Heart right ventricle (tissue), 16 donors: ENCODE measurements at regions not wholly inside any gene's neighbourhood (a gene's known extent, or its start where the extent isn't known, plus 50 kb on each side); places are given as distances from the start of the nearest gene placed in this dataset.

Experiments
- ATAC-seq, 8 donors: fragments of 200-7000 bp; cut with Tn5 transposase; one replicate each; pipeline ENCODE4 v1.9.1; 2020; ENCODE audit warnings: mild to moderate bottlenecking in 8 of 8, moderate library complexity in 8 of 8, moderate number of reproducible peaks in 1 of 8
- DNase-seq, 2 donors: peaks; one replicate each; pipeline ENCODE4 v3.0.0-alpha.2; 2020
- H3K27ac ChIP-seq, 10 donors: fragments of 200-600 bp; sonication (generic) in 2 of 10; one replicate each; pipeline versions ENCODE4 v1.5.0 to v1.8.0; 2020 to 2022; ENCODE audit warnings: mild to moderate bottlenecking in 3 of 10
- H3K27me3 ChIP-seq, 7 donors: fragments of 200-600 bp; one replicate each; pipeline ENCODE4 v1.8.0; 2021 to 2022; ENCODE audit warnings: mild to moderate bottlenecking in 2 of 7
- H3K36me3 ChIP-seq, 9 donors: fragments of 200-600 bp; sonication (generic) in 1 of 9; one replicate each; pipeline versions ENCODE4 v1.5.0 to v1.8.0; 2020 to 2022; ENCODE audit warnings: mild to moderate bottlenecking in 2 of 9
- H3K4me1 ChIP-seq, 9 donors: fragments of 200-600 bp; sonication (generic) in 1 of 9; one replicate each; pipeline versions ENCODE4 v1.5.0 to v1.8.0; 2020 to 2022; ENCODE audit warnings: mild to moderate bottlenecking in 4 of 9
- H3K4me3 ChIP-seq, 10 donors: fragments of 200-600 bp; sonication (generic) in 2 of 10; one replicate each; pipeline versions ENCODE4 v1.5.0 to v1.8.0; 2020 to 2022; ENCODE audit warnings: mild to moderate bottlenecking in 7 of 10, moderate library complexity in 2 of 10
- H3K9me3 ChIP-seq, 11 donors: fragments of 200-600 bp in 10 of 11; sonication (generic) in 2 of 11; one replicate each; pipeline versions ENCODE4 v1.5.0 to v1.8.0; 2013 to 2022; ENCODE audit warnings: mild to moderate bottlenecking in 2 of 11, control low read depth in 1 of 11, moderate library complexity in 1 of 11
- WGBS, 2 donors: extraction: QIAGEN DNeasy Blood & Tissue Kit; methylation state at CpG; one replicate each; pipeline ENCODE4 v1.1.7; 2013; ENCODE audit warnings: inconsistent platforms in 1 of 2; 5-methylcytosine and 5-hydroxymethylcytosine counted together
- intact Hi-C, 10 donors: fragments of 100-400 bp; cut with DNase I; formaldehyde crosslinking; loops; one replicate each; pipeline versions ENCODE4 v1.11.1 to v1.14.2; 2022
- TF ChIP-seq, protein P1 (sequence below), 9 donors: fragments of 200-600 bp; sonication (generic) in 2 of 9; IDR thresholded peaks; one replicate each; pipeline versions ENCODE4 v1.5.0 to v1.8.0; 2021 to 2022; ENCODE audit warnings: antibody characterized with exemption in 9 of 9, mild to moderate bottlenecking in 5 of 9, moderate library complexity in 1 of 9
- donor health status: Arrhythmogenic right ventricular cardiomyopathy.
- donor health status: ischemic (EF 13 %, LVEDD 7.1; RV severe dilation, severe dysfunction).
- donor health status: healthy with polysubstance abuse.
- donor health status: DM: no; HTN: yes; CAD: no.
- donor health status: DM: no; HTN: no; CAD: no.
- donor health status: ischemic (EF 25% LVEDD 6.9; RV normal size, moderate dysfunction).
- donor health status: ischemic (EF 25% LVEDD 5.7; RV mildly dilated, moderate dysfunction).
- donor health status: healthy.
- donor health status: DM: yes; HTN: yes; CAD: no.
- donor health status: Ischemic cardiomyopathy.
- donor health status: ischemic (EF 35%, LVEDD 5.7; RV mildly dilated, moderate dysfunction).
- donor health status: nonischemic (EF 11% LVEDD 7.7; RV severe dilation, severe dysfunction).
- donor health status: DM: yes; HTN: yes; CAD: no.
- donor health status: PGD.
- donor health status: ischemic (EF 29% LVEDD 5.4; RV normal size, mild dysfunction).
- donor health status: nonischemic (EF 23%, LVEDD 6.1; RV moderate dilation, normal function).

DNA sequence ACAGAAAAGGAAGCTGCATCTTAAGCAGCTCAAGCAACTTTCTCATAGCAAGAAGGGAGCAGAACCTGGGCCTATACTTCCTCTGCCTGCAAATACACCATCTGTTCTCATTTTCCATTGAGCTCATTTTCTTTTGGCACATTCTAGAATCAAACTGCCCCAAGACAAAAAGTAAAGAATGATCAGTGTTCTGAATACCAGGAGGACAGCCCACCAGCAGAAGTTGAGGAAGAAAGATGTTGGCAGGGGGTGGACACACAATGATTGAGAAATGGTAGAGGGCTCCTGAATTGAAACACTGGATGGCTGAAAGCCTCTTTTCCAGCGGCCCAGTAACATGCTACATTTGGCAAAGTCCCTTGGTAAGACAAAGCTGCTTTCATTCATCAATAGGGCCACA, 171.8 kb downstream of the MED10 start:
- DNase-seq (no peak), ATAC-seq (no peak)
- intact Hi-C loops = loop anchor here in 1 of 10 donors (1.0 kb wide), 1 partner anchor 28 kb away; no protein-coding TSS in a partner anchor
- TF ChIP-seq, protein P1, sequence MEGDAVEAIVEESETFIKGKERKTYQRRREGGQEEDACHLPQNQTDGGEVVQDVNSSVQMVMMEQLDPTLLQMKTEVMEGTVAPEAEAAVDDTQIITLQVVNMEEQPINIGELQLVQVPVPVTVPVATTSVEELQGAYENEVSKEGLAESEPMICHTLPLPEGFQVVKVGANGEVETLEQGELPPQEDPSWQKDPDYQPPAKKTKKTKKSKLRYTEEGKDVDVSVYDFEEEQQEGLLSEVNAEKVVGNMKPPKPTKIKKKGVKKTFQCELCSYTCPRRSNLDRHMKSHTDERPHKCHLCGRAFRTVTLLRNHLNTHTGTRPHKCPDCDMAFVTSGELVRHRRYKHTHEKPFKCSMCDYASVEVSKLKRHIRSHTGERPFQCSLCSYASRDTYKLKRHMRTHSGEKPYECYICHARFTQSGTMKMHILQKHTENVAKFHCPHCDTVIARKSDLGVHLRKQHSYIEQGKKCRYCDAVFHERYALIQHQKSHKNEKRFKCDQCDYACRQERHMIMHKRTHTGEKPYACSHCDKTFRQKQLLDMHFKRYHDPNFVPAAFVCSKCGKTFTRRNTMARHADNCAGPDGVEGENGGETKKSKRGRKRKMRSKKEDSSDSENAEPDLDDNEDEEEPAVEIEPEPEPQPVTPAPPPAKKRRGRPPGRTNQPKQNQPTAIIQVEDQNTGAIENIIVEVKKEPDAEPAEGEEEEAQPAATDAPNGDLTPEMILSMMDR (IDR thresholded peaks at IDR 0.05) = no peak
- no peaks in the 10 kb centered on the region for H3K27me3 ChIP-seq
- H3K36me3 ChIP-seq = no peaks in the 10 kb centered on the region
- H3K27ac ChIP-seq = no peak overlapping the region
- WGBS, 2 donors = 63 to 78% methylated on average over 1 of the region's 1 CpG
- H3K9me3 ChIP-seq = no peaks in the 10 kb centered on the region
- no peak overlapping the region for H3K4me3 ChIP-seq
- H3K4me1 ChIP-seq = no peaks in the 10 kb centered on the region

DNA sequence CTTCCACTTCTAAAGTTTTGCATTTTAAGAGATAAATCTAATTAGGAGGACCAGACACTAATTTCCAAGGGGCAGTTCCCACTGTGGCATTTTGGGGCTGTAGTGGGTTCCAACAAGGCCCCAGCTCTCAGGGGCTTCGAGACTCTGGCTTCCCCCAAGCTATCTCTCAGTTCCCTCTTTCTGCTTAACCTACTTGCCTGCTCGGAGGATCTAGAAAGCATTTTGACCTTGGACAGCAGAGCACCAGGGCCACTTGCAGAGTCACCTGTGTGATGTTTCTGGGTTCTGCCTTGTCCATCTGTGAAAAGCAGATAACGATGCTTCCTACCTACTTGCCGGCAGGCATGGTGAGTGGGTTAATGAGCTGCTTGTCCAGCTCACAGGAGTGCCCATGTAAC, 175.4 kb downstream of the MED10 start:
- TF ChIP-seq, protein P1 (IDR thresholded peaks at IDR 0.05) = no peak
- no peaks in the 10 kb centered on the region for H3K27me3 ChIP-seq
- 69 to 76% methylated on average over 4 of the region's 4 CpGs for WGBS, 2 donors
- ATAC-seq (no peak), DNase-seq (no peak)
- H3K9me3 ChIP-seq = no peaks in the 10 kb centered on the region
- H3K4me1 ChIP-seq = no peaks in the 10 kb centered on the region
- no peaks in the 10 kb centered on the region for H3K36me3 ChIP-seq
- no peak overlapping the region for H3K4me3 ChIP-seq
- intact Hi-C loops = no loop called here
- no peak overlapping the region for H3K27ac ChIP-seq

DNA sequence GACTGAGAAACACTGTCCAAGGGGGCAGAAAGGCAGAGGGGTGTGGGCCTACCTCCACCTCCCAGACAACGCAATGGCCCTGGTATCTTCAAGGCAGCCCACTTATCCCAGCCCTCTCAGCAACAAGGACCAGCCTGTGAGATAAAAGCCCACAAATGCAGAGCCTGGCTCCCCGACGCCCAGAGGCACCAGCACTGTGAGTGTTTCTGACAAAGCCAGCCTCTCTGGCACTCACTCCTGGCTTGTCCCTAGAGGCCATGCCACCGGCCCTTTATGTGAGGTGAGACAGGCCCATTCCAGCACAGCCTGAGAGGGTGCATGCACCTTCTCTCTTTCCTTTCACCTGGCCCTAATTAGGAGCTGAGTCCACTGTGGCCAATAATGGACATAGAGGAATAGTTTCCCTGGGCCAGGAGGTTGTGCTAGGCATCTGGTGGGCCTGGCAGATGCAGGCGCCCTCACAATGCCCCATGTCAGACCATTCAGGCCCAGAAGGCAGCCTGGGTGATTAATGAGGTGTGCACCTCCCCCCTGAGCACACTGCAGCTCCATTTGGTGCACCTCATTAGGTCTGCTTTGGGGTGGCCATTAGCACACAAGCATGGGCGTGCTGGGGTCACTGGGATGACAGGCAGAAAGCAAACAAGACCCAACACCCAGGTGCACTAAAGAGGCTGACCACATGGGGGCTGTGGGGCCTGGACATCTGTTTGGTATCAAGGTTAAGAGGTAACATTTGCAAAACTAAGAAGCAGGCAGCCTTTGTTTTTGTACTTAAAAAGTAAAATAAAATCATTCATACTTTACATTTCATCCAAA, 176.0 kb downstream of the MED10 start:
- no peak for DNase-seq
- ATAC-seq = no peak
- Histone ChIP-seq H3K9me3 (no peaks in the 10 kb centered on the region), H3K36me3 (no peaks in the 10 kb centered on the region), H3K27me3 (no peaks in the 10 kb centered on the region), H3K27ac (no peak overlapping the region), H3K4me1 (no peaks in the 10 kb centered on the region), H3K4me3 (no peak overlapping the region)
- WGBS, 2 donors = 67 to 77% methylated on average over 6 of the region's 6 CpGs
- TF ChIP-seq, protein P1 (IDR thresholded peaks at IDR 0.05) = peak in 3 of 9 donors; percentile 12 to 21 (median 18)
- intact Hi-C loops = no loop called here

DNA sequence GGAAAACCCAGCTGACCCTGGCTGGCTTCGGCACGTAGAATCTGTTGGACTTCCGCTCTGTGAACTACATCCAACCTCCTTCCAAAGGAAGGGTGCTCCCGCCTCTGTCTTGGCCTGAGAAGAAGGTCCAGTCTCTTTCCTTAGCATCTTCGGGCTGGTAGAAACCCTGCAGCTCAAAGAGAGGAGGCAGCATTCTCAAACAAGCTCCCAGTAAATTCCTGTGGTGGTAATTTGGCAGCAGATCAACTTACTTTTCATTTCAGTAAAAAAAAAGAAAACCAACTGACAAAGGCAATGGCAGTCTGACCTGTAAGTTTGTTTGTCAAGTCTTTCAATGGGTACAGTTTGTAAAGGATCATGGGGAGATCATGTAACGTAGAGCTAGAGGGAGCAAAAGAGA, 176.7 kb downstream of the MED10 start:
- no peak for DNase-seq
- Histone ChIP-seq H3K27me3 (peaks cover 0 to 6% (median 0%) of the 10 kb centered on the region in 7 donors), H3K4me1 (no peaks in the 10 kb centered on the region), H3K36me3 (no peaks in the 10 kb centered on the region), H3K27ac (no peak overlapping the region), H3K9me3 (no peaks in the 10 kb centered on the region), H3K4me3 (no peak overlapping the region)
- TF ChIP-seq, protein P1 (IDR thresholded peaks at IDR 0.05) = no peak
- WGBS, 2 donors = 84 to 86% methylated on average over 6 of the region's 6 CpGs
- intact Hi-C loops = no loop called here
- no peak for ATAC-seq
